Calu3 (cell line): ENCODE measurements at regions not wholly inside any gene's neighbourhood (a gene's known extent, or its start where the extent isn't known, plus 50 kb on each side); places are given as distances from the start of the nearest gene placed in this dataset.

ENCODE experiments used
- BruUV-seq: library from RNA; stranded (reverse); fragments of 400-500 nt; replicated peaks from 2 replicates; lab custom pipeline; 2021; lab: Mats Ljungman, UMichigan
- CTCF ChIA-PET: fragments of 300-600 bp; sonication (Branson Sonifier 250); formaldehyde crosslinking; loops from one replicate; lab custom pipeline; 2022; ENCODE audit warnings: antibody characterized with exemption; lab: Charles Lee
- DNase-seq: peaks from one replicate; pipeline ENCODE4 v3.0.0; 2022
- H3K27ac Mint-ChIP-seq: one replicate; pipeline ENCODE4 v1.8.0; 2022; ENCODE audit warnings: mixed read lengths; ENCODE audit not compliant: unreplicated experiment
- H3K27me3 Mint-ChIP-seq: one replicate; pipeline ENCODE4 v1.8.0; 2022; ENCODE audit warnings: mixed read lengths; ENCODE audit not compliant: unreplicated experiment
- H3K36me3 Mint-ChIP-seq: one replicate; pipeline ENCODE4 v1.8.0; 2022; ENCODE audit warnings: mild to moderate bottlenecking, moderate library complexity, mixed read lengths; ENCODE audit not compliant: insufficient read depth, unreplicated experiment
- H3K4me1 Mint-ChIP-seq: one replicate; pipeline ENCODE4 v1.8.0; 2022; ENCODE audit warnings: mild to moderate bottlenecking, low read depth, mixed read lengths; ENCODE audit not compliant: unreplicated experiment
- H3K4me3 Mint-ChIP-seq: one replicate; pipeline ENCODE4 v1.8.0; 2022; ENCODE audit warnings: mild to moderate bottlenecking, low read depth, moderate library complexity, mixed read lengths; ENCODE audit not compliant: unreplicated experiment
- H3K9me3 Mint-ChIP-seq: one replicate; pipeline ENCODE4 v1.8.0; 2022; ENCODE audit warnings: low read depth, mixed read lengths; ENCODE audit not compliant: unreplicated experiment
- intact Hi-C: fragments of 100-400 bp; cut with micrococcal nuclease; formaldehyde crosslinking; loops from one replicate; pipeline ENCODE4 v1.10.0; 2022; ENCODE audit not compliant: unreplicated experiment
- TF ChIP-seq, protein P1 (sequence below): fragments of 200-600 bp; IDR thresholded peaks from one replicate; pipeline ENCODE4 v1.8.0; 2022; ENCODE audit warnings: antibody characterized with exemption; ENCODE audit not compliant: unreplicated experiment

DNA sequence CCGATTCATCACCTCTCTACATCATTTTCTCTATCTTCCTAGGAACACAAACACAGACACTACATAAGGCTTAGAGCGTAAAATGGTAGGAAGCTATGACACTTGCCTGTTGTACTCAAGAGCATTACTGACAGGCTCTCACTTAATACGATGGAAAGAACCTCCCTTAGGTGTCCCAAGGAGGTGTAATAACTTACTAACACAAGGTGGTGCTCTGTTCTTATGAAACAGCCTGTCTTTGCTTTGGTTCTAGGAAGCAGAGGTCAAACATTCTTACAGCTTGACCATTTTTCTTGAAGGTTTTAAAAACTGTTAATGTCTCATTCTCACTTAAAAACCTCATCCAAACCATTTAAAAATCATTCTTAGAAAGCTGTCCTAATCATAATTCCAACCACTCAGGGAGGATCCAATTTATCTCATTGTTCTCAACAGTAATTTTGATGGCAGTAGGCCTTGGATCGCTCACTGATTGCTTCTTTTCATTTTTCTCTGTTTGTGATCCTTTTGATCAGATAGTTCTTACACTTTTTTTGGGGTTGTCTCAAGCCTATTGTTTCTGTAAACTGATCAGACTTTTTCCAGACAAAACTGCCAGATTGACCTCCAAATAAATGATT, 317.8 kb upstream of the AGTR1 start:
- intact Hi-C loops, result loop anchor here (1.0 to 2.0 kb wide), 6 partner anchors 80 to 567 kb away; no protein-coding TSS in a partner anchor
- H3K4me1 Mint-ChIP-seq, result no peaks in the 10 kb centered on the region
- H3K27ac Mint-ChIP-seq, result no peak overlapping the region
- peak; percentile 55 for DNase-seq
- no TSS peak for BruUV-seq
- TF ChIP-seq, protein P1, sequence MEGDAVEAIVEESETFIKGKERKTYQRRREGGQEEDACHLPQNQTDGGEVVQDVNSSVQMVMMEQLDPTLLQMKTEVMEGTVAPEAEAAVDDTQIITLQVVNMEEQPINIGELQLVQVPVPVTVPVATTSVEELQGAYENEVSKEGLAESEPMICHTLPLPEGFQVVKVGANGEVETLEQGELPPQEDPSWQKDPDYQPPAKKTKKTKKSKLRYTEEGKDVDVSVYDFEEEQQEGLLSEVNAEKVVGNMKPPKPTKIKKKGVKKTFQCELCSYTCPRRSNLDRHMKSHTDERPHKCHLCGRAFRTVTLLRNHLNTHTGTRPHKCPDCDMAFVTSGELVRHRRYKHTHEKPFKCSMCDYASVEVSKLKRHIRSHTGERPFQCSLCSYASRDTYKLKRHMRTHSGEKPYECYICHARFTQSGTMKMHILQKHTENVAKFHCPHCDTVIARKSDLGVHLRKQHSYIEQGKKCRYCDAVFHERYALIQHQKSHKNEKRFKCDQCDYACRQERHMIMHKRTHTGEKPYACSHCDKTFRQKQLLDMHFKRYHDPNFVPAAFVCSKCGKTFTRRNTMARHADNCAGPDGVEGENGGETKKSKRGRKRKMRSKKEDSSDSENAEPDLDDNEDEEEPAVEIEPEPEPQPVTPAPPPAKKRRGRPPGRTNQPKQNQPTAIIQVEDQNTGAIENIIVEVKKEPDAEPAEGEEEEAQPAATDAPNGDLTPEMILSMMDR, result peak; percentile 39
- H3K9me3 Mint-ChIP-seq, result no peaks in the 10 kb centered on the region
- CTCF ChIA-PET, result interaction anchor here (0.6 to 2.7 kb wide), 9 partner anchors 10 to 565 kb away, joined by 3 to 33 read pairs (median 4); no protein-coding TSS in a partner anchor
- no peaks in the 10 kb centered on the region for H3K36me3 Mint-ChIP-seq
- H3K4me3 Mint-ChIP-seq, result no peak overlapping the region
- no peaks in the 10 kb centered on the region for H3K27me3 Mint-ChIP-seq

DNA sequence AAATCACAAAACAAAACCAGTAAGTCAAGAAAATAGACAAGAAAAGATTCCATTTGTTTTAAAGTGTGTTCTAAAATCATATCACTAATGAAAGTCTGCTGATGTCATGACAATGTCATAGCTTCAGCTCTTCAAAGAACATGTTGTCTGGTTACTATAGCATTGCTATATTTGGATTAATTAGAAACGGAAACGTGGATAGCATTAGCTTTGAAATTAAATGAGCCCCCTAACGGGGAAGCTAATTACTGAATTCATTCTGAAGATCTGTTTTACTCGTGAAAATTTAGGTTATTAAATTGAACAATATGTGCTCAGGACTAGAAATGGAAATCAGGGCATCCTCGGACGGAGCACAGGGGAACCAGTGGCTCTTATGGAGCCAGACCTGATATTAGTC, 316.7 kb upstream of the AGTR1 start:
- no peak overlapping the region for H3K27ac Mint-ChIP-seq
- H3K27me3 Mint-ChIP-seq, result no peaks in the 10 kb centered on the region
- no peaks in the 10 kb centered on the region for H3K9me3 Mint-ChIP-seq
- CTCF ChIA-PET, result interaction anchor here (1.2 to 2.7 kb wide), 4 partner anchors 9 to 472 kb away, joined by 4 to 33 read pairs (median 12); no protein-coding TSS in a partner anchor
- H3K4me1 Mint-ChIP-seq, result no peaks in the 10 kb centered on the region
- H3K4me3 Mint-ChIP-seq, result no peak overlapping the region
- intact Hi-C loops, result no loop called here
- no peaks in the 10 kb centered on the region for H3K36me3 Mint-ChIP-seq
- no TSS peak for BruUV-seq
- TF ChIP-seq, protein P1, result no peak
- no peak for DNase-seq

DNA sequence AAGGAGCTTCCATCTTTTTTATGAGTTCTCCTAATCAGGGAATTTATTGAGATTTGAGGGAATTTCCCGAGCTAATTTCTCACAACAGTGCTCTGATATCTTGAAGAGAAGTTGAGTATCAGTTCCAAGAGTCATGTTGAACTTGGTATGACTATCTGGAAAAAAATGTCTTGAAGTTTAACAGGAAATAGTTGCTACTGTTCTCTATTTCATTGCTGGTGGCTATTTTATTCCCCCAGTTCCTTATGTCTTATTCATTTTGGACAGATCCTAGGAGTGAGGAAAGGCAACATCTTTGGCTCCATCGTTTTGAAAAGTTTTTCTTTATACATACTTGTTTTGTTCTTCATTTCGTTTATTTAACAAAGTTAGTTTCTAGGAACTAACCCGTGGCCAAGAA, 307.8 kb upstream of the AGTR1 start:
- CTCF ChIA-PET, result interaction anchor here (0.9 to 1.6 kb wide), 3 partner anchors 9 to 11 kb away, joined by 3 to 7 read pairs (median 6); no protein-coding TSS in a partner anchor
- BruUV-seq, result no TSS peak
- TF ChIP-seq, protein P1, result no peak
- peak overlapping the region; percentile 17 for H3K27ac Mint-ChIP-seq
- H3K4me3 Mint-ChIP-seq, result no peak overlapping the region
- DNase-seq, result no peak
- H3K27me3 Mint-ChIP-seq, result no peaks in the 10 kb centered on the region
- peaks cover 9% of the 10 kb centered on the region for H3K9me3 Mint-ChIP-seq
- H3K36me3 Mint-ChIP-seq, result no peaks in the 10 kb centered on the region
- peaks cover 12% of the 10 kb centered on the region for H3K4me1 Mint-ChIP-seq
- intact Hi-C loops, result no loop called here

DNA sequence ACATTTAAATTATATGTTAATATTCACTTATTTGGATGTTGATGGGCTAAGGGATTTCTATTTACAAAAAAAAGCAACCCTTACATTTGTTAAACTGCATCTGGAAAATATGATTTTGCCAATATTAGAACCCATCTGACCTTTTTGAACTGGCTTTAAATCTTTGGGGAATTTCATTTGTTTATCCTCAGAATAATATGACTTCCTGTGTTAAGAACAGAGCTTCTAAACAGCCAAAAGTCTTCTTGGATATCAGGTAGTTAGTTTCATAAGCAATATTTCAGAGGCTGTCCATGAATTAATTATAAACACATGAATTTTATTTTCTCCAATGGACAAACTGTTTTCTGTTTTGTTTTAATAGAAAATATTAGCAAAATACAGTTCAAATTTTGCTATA, 301.9 kb upstream of the AGTR1 start:
- Mint-ChIP-seq H3K9me3 (peaks cover 2% of the 10 kb centered on the region), H3K27ac (no peak overlapping the region), H3K36me3 (no peaks in the 10 kb centered on the region), H3K27me3 (no peaks in the 10 kb centered on the region), H3K4me1 (peaks cover 12% of the 10 kb centered on the region), H3K4me3 (no peak overlapping the region)
- TF ChIP-seq, protein P1, result no peak
- BruUV-seq, result no TSS peak
- CTCF ChIA-PET, result no interaction called here
- DNase-seq, result no peak
- intact Hi-C loops, result no loop called here
